BE2C (cell line): ENCODE measurements at regions not wholly inside any gene's neighbourhood (a gene's known extent, or its start where the extent isn't known, plus 50 kb on each side); places are given as distances from the start of the nearest gene placed in this dataset.
"Not testable (repeated sequence)": the region's sequence is repeated elsewhere in the genome, so short reads cannot be mapped to it uniquely, and the experiment has no call there.

Experiments
- DNase-seq: peaks from one replicate; pipeline ENCODE4 v3.0.0-alpha.2; 2020
- H3K27me3 ChIP-seq: fragments of 250-450 bp; sonication (Bioruptor Pico); 2 replicates; pipeline ENCODE4 v1.5.1; 2020; ENCODE audit warnings: mild to moderate bottlenecking
- H3K36me3 ChIP-seq: fragments of 250-450 bp; sonication (Bioruptor Pico); 2 replicates; pipeline ENCODE4 v1.5.1; 2020; ENCODE audit warnings: mild to moderate bottlenecking
- H3K4me1 ChIP-seq: fragments of 250-450 bp; sonication (Bioruptor Pico); 2 replicates; pipeline ENCODE4 v1.5.1; 2020
- H3K4me3 ChIP-seq: 2 replicates; pipeline ENCODE4 v1.5.1; 2011; ENCODE audit warnings: low read depth, low read length
- H3K9me3 ChIP-seq: fragments of 250-450 bp; sonication (Bioruptor Pico); 2 replicates; pipeline ENCODE4 v1.5.1; 2020
- CTCF ChIP-seq: IDR thresholded peaks from 2 replicates; pipeline ENCODE4 v1.5.1; 2012; ENCODE audit warnings: mild to moderate bottlenecking, low read depth, low read length

GRCh38 chr7:86094166-86094669, 549.5 kb upstream of the GRM3 start:
- Histone ChIP-seq H3K4me1 (no peaks in the 10 kb centered on the region), H3K36me3 (no peaks in the 10 kb centered on the region), H3K27me3 (no peaks in the 10 kb centered on the region), H3K4me3 (no peak overlapping the region), H3K9me3 (no peaks in the 10 kb centered on the region)
- TF ChIP-seq CTCF, result no peak
- DNase-seq, result no peak

- no peaks in the 10 kb centered on the region for H3K4me1 ChIP-seq
- DNase-seq, result no peak
- no peaks in the 10 kb centered on the region for H3K27me3 ChIP-seq
- no peak overlapping the region for H3K4me3 ChIP-seq
- H3K9me3 ChIP-seq, result no peaks in the 10 kb centered on the region
- H3K36me3 ChIP-seq, result no peaks in the 10 kb centered on the region
- no peak for TF ChIP-seq CTCF
These were observed 552.3 kb upstream of the GRM3 start for GRCh38 chr7:86091369-86091768.

GRCh38 chr7:86089455-86089854, 554.3 kb upstream of the GRM3 start:
- no peak for TF ChIP-seq CTCF
- no peak overlapping the region for H3K4me3 ChIP-seq
- no peaks in the 10 kb centered on the region for H3K4me1 ChIP-seq

GRCh38 chr7:86064572-86064971, 579.1 kb upstream of the GRM3 start:
- DNase-seq, H3K4me3 ChIP-seq, H3K36me3 ChIP-seq, H3K4me1 ChIP-seq, H3K9me3 ChIP-seq, H3K27me3 ChIP-seq: not testable (repeated sequence)

More at GRCh38 chr7:86089455-86089854, 554.3 kb upstream of the GRM3 start:
- no peaks in the 10 kb centered on the region for H3K36me3 ChIP-seq
- H3K9me3 ChIP-seq, result no peaks in the 10 kb centered on the region
- no peak for DNase-seq
- H3K27me3 ChIP-seq, result no peaks in the 10 kb centered on the region

- Histone ChIP-seq H3K9me3 (no peaks in the 10 kb centered on the region), H3K4me3 (no peak overlapping the region), H3K36me3 (no peaks in the 10 kb centered on the region), H3K4me1 (no peaks in the 10 kb centered on the region), H3K27me3 (no peaks in the 10 kb centered on the region)
- DNase-seq, result no peak
- TF ChIP-seq CTCF, result no peak
These were observed 585.1 kb upstream of the GRM3 start for GRCh38 chr7:86058649-86059048.

GRCh38 chr7:86050918-86051317, 592.8 kb upstream of the GRM3 start:
- Histone ChIP-seq H3K36me3 (no peaks in the 10 kb centered on the region), H3K27me3 (no peaks in the 10 kb centered on the region), H3K4me3 (no peak overlapping the region), H3K4me1 (no peaks in the 10 kb centered on the region), H3K9me3 (no peaks in the 10 kb centered on the region)
- DNase-seq, result no peak
- TF ChIP-seq CTCF, result no peak

- H3K9me3 ChIP-seq, result no peaks in the 10 kb centered on the region
- no peak for TF ChIP-seq CTCF
- DNase-seq, result no peak
These were observed 593.8 kb upstream of the GRM3 start for GRCh38 chr7:86049910-86050309.

GRCh38 chr7:86045197-86045596, 598.5 kb upstream of the GRM3 start:
- not testable (repeated sequence) for H3K4me1 ChIP-seq, H3K27me3 ChIP-seq, H3K9me3 ChIP-seq, H3K4me3 ChIP-seq, H3K36me3 ChIP-seq, DNase-seq

More at GRCh38 chr7:86049910-86050309, 593.8 kb upstream of the GRM3 start:
- H3K4me1 ChIP-seq, result no peaks in the 10 kb centered on the region
- H3K27me3 ChIP-seq, result no peaks in the 10 kb centered on the region
- H3K36me3 ChIP-seq, result no peaks in the 10 kb centered on the region
- no peak overlapping the region for H3K4me3 ChIP-seq
